ENCODE measurements at regions not wholly inside any gene's neighbourhood (a gene's known extent, or its start where the extent isn't known, plus 50 kb on each side); places are given as distances from the start of the nearest gene placed in this dataset.

DNA sequence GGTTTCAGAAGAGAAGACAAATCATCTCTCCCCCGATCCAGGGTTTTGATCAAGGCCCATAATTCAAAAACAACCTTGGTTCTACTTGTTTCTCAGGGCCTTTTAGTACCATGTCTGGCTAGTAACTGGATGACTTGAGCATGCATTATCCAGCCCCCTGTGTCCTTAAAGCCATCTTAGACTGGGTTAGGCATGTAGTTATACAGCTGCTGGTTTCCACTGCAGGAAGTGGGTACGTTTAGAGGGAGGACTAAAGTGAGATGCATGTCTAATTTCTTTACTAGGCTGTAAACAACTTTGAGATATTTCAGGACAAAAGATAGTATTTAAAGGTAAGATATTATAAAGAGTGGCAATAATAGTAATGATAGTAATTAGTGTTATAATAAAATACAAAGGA, 372.0 kb downstream of the PLK2 start:
- TF ChIP-seq, protein P1, sequence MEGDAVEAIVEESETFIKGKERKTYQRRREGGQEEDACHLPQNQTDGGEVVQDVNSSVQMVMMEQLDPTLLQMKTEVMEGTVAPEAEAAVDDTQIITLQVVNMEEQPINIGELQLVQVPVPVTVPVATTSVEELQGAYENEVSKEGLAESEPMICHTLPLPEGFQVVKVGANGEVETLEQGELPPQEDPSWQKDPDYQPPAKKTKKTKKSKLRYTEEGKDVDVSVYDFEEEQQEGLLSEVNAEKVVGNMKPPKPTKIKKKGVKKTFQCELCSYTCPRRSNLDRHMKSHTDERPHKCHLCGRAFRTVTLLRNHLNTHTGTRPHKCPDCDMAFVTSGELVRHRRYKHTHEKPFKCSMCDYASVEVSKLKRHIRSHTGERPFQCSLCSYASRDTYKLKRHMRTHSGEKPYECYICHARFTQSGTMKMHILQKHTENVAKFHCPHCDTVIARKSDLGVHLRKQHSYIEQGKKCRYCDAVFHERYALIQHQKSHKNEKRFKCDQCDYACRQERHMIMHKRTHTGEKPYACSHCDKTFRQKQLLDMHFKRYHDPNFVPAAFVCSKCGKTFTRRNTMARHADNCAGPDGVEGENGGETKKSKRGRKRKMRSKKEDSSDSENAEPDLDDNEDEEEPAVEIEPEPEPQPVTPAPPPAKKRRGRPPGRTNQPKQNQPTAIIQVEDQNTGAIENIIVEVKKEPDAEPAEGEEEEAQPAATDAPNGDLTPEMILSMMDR (IDR thresholded peaks at IDR 0.05) = no peak
- no peak for TF ChIP-seq POLR2A (IDR thresholded peaks at IDR 0.05)

All from breast epithelium (tissue), 3 donors.